ENCODE measurements at regions not wholly inside any gene's neighbourhood (a gene's known extent, or its start where the extent isn't known, plus 50 kb on each side); places are given as distances from the start of the nearest gene placed in this dataset.

GRCh38 chr6:27547157-27548075 is 74.5 kb upstream of the ZNF184 start (continued):
- no peak for TF ChIP-seq RERE (CRISPR knock-in tag; IDR thresholded peaks at IDR 0.05; ENCODE audit: low read depth)
- no peak for TF ChIP-seq SALL2 (CRISPR knock-in tag; IDR thresholded peaks at IDR 0.05)
- no peak for TF ChIP-seq RFX5 (IDR thresholded peaks at IDR 0.05; ENCODE audit: low read depth, low read length)
- TF ChIP-seq ARNT (IDR thresholded peaks at IDR 0.05): no peak
- TF ChIP-seq RNF2 (conservative IDR thresholded peaks at IDR 0.05; ENCODE audit: low read depth): no peak
- no peak for TF ChIP-seq ZSCAN25 (CRISPR knock-in tag; IDR thresholded peaks at IDR 0.05)
- no peak for TF ChIP-seq KDM4B (CRISPR knock-in tag; IDR thresholded peaks at IDR 0.05)
- TF ChIP-seq ZNF546 (CRISPR knock-in tag; conservative IDR thresholded peaks at IDR 0.05): no peak
- no peak for TF ChIP-seq U2AF2 (IDR thresholded peaks at IDR 0.05; ENCODE audit: low read depth, low read length)
- TF ChIP-seq MIXL1 (CRISPR knock-in tag; IDR thresholded peaks at IDR 0.05): no peak
- TF ChIP-seq NONO (IDR thresholded peaks at IDR 0.05): no peak
- TF ChIP-seq NONO (CRISPR knock-in tag; conservative IDR thresholded peaks at IDR 0.05): 0 out of 2 replicates have a peak, but pooled peaks have one; percentile 18
- TF ChIP-seq STAG1 (CRISPR knock-in tag; IDR thresholded peaks at IDR 0.05): no peak
- TF ChIP-seq ELF3 (CRISPR knock-in tag; IDR thresholded peaks at IDR 0.05): 0 out of 2 replicates have a peak, but pooled peaks have one; percentile 20
- TF ChIP-seq NR2C2 (CRISPR knock-in tag; IDR thresholded peaks at IDR 0.05; ENCODE audit: borderline replicate concordance): no peak
- TF ChIP-seq CSRNP1 (CRISPR knock-in tag; IDR thresholded peaks at IDR 0.05): no peak
- TF ChIP-seq CENPX (CRISPR knock-in tag; IDR thresholded peaks at IDR 0.05): no peak
- no peak for TF ChIP-seq ZNF431 (CRISPR knock-in tag; IDR thresholded peaks at IDR 0.05; ENCODE audit: borderline replicate concordance, low read depth)
- TF ChIP-seq ZNF281 (CRISPR knock-in tag; IDR thresholded peaks at IDR 0.05; ENCODE audit: borderline replicate concordance): no peak
- no peak for TF ChIP-seq ZMAT3 (CRISPR knock-in tag; conservative IDR thresholded peaks at IDR 0.05)

Measured in HepG2 (cell line).